Psoas muscle (tissue), 7 donors: ENCODE measurements at regions not wholly inside any gene's neighbourhood (a gene's known extent, or its start where the extent isn't known, plus 50 kb on each side); places are given as distances from the start of the nearest gene placed in this dataset.

Source experiments
- ATAC-seq, 4 donors: fragments of 200-7000 bp; cut with Tn5 transposase; one replicate each; pipeline ENCODE4 v1.9.1; 2020; ENCODE audit warnings: moderate library complexity in 3 of 4, mild to moderate bottlenecking in 2 of 4
- DNase-seq, 2 donors: peaks; one replicate each; pipeline ENCODE4 v3.0.0-alpha.2; 2020
- H3K27ac ChIP-seq: fragments of 200-600 bp; one replicate; pipeline ENCODE4 v1.8.0; 2022
- H3K27me3 ChIP-seq, 3 donors: fragments of 200-600 bp in 1 of 3; one replicate each; pipeline versions ENCODE4 v1.6.1 to v1.8.0; 2013 to 2022; ENCODE audit warnings: low read length in 2 of 3, mild to moderate bottlenecking in 2 of 3, moderate library complexity in 1 of 3; ENCODE audit not compliant: insufficient read depth in 3 of 3
- H3K36me3 ChIP-seq, 2 donors: fragments of 200-600 bp in 1 of 2; one replicate each; pipeline versions ENCODE4 v1.6.1 to v1.8.0; 2013 to 2022; ENCODE audit warnings: low read depth in 1 of 2, mild to moderate bottlenecking in 1 of 2, moderate library complexity in 1 of 2; ENCODE audit not compliant: insufficient read depth in 1 of 2
- H3K4me1 ChIP-seq: fragments of 200-600 bp; one replicate; pipeline ENCODE4 v1.8.0; 2022
- H3K4me3 ChIP-seq: fragments of 200-600 bp; one replicate; pipeline ENCODE4 v1.8.0; 2022; ENCODE audit warnings: mild to moderate bottlenecking
- H3K9me3 ChIP-seq: fragments of 200-600 bp; one replicate; pipeline ENCODE4 v1.8.0; 2022
- CTCF ChIP-seq: fragments of 200-600 bp; IDR thresholded peaks from one replicate; pipeline ENCODE4 v1.8.0; 2022; ENCODE audit warnings: antibody characterized with exemption
- WGBS, 3 donors: extraction: QIAGEN DNeasy Blood & Tissue Kit; methylation state at CpG; one replicate each; pipeline versions ENCODE4 v1.1.6 to v1.1.7; 2013; 5-methylcytosine and 5-hydroxymethylcytosine counted together
- intact Hi-C, 2 donors: fragments of 100-400 bp; cut with DNase I; formaldehyde crosslinking; loops; one replicate each; pipeline versions ENCODE4 v1.11.0 to v1.14.2; 2022
- donor health status: healthy with polysubstance abuse.
- donor health status: DM: no; HTN: no; CAD: no; lungs with moderate emphysema.
- donor health status: Bipolar disorder and iron deficiency.
- donor health status: healthy.
- donor health status: DM: yes; HTN: yes; CAD: no.
- donor health status: DM: no; HTN: no; CAD: no.
- donor health status: DM: yes; HTN: yes; CAD: no.

GRCh38 chr6:102352552-102352951 lies 959.0 kb downstream of the GRIK2 start:
- WGBS, 3 donors, result 83 to 86% (median 85%) methylated on average over 5 of the region's 5 CpGs
- intact Hi-C loops, result no loop called here

DNA sequence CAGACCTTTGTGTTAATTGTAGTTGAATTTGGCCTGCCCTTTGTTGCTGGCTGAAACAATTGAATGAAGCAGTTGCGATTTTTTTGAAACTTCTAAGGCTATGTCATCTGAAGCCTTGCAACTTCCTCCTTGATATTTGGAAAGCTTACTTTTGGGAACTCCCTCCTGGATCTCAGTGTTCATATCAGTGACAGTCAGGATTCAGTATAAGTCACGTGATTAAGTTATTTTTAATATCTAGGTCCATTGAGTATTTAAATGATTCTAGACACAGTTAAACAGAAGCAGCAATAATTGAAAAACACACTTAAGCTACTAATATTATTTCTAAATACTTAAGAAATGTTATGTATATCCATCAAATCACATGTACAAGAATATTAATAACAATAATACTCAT lies 951.3 kb downstream of the GRIK2 start:
- Histone ChIP-seq H3K36me3 (no peaks in the 10 kb centered on the region), H3K9me3 (peaks cover 5% of the 10 kb centered on the region), H3K4me1 (no peaks in the 10 kb centered on the region), H3K27ac (no peak overlapping the region), H3K4me3 (no peak overlapping the region), H3K27me3 (no peaks in the 10 kb centered on the region)
- intact Hi-C loops, result no loop called here
- no peak for DNase-seq
- WGBS, 3 donors, result 72 to 83% (median 73%) methylated on average over 2 of the region's 2 CpGs
- ATAC-seq, result no peak
- TF ChIP-seq CTCF, result no peak

More at GRCh38 chr6:102352552-102352951, 959.0 kb downstream of the GRIK2 start:
- ATAC-seq (no peak), DNase-seq (no peak)
- peaks cover 8% of the 10 kb centered on the region for H3K9me3 ChIP-seq
- no peak overlapping the region for H3K4me3 ChIP-seq
- TF ChIP-seq CTCF, result no peak
- no peak overlapping the region for H3K27ac ChIP-seq
- H3K4me1 ChIP-seq, result no peaks in the 10 kb centered on the region
- no peaks in the 10 kb centered on the region for H3K27me3 ChIP-seq
- H3K36me3 ChIP-seq, result no peaks in the 10 kb centered on the region

DNA sequence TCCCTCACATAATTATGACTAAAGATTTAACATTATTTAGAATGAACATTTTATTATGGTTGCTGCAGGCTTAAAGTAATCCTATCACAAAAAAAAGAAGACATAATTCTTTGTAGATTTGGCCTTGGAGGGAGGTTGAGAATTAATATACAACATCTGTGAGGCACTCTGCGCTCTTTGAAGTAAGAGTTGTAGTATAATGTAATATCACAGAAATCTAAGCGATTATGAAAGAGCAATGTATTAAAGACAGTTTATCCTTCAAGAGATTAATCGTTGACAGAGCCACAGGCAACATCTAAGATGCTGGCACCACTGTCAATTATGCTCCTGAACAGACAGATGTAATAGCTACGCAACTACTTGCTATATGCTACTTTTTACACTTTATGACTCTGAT lies 946.8 kb downstream of the GRIK2 start:
- TF ChIP-seq CTCF, result no peak
- 66 to 73% (median 72%) methylated on average over 4 of the region's 4 CpGs for WGBS, 3 donors

DNA sequence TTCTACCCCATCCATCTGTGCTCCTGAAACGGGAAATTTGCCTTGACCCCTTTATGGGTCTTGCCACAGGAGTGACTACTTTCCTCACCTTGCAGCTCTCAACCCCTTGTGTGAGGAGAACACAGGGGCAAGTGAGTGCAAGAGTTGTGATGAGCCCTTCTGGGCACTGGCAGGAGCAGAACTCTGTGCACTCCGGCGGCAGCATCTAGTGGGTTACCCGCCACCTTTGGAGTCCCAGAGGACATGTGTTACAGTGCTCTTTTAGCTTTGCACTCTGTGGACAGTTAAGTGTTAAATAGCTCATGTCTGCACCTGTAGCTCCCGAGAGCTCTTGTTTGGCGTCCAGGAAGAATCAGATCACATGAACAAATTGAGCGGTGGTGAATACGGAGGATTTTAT lies 940.2 kb downstream of the GRIK2 start:
- Histone ChIP-seq H3K27me3 (no peaks in the 10 kb centered on the region), H3K4me3 (no peak overlapping the region), H3K9me3 (no peaks in the 10 kb centered on the region), H3K27ac (no peak overlapping the region), H3K4me1 (no peaks in the 10 kb centered on the region), H3K36me3 (no peaks in the 10 kb centered on the region)
- intact Hi-C loops, result no loop called here
- no peak for DNase-seq
- TF ChIP-seq CTCF, result no peak
- no peak for ATAC-seq
- WGBS, 3 donors, result 83 to 88% (median 84%) methylated on average over 8 of the region's 8 CpGs

More for the DNA sequence above, 946.8 kb downstream of the GRIK2 start:
- H3K27me3 ChIP-seq, result no peaks in the 10 kb centered on the region
- H3K9me3 ChIP-seq, result no peaks in the 10 kb centered on the region
- no peak overlapping the region for H3K4me3 ChIP-seq
- intact Hi-C loops, result no loop called here
- H3K27ac ChIP-seq, result no peak overlapping the region
- no peaks in the 10 kb centered on the region for H3K36me3 ChIP-seq
- DNase-seq (no peak), ATAC-seq (no peak)
- no peaks in the 10 kb centered on the region for H3K4me1 ChIP-seq

GRCh38 chr6:102327697-102328225 lies 934.3 kb downstream of the GRIK2 start:
- TF ChIP-seq CTCF, result no peak
- Histone ChIP-seq H3K9me3 (no peaks in the 10 kb centered on the region), H3K4me3 (no peak overlapping the region), H3K4me1 (no peaks in the 10 kb centered on the region), H3K27ac (no peak overlapping the region), H3K36me3 (no peaks in the 10 kb centered on the region), H3K27me3 (no peaks in the 10 kb centered on the region)
- DNase-seq (no peak), ATAC-seq (no peak)
- intact Hi-C loops, result no loop called here
- WGBS, 3 donors, result 80 to 81% (median 81%) methylated on average over 4 of the region's 4 CpGs
